ENCODE measurements at regions not wholly inside any gene's neighbourhood (a gene's known extent, or its start where the extent isn't known, plus 50 kb on each side); places are given as distances from the start of the nearest gene placed in this dataset.
A peak's percentile ranks its signal among the peaks of the same experiment; 100 is the strongest.

GRCh38 chr6:22219925-22220324, 76.9 kb downstream of the PRL start:
- no peaks in the 10 kb centered on the region for H3K27me3 ChIP-seq (ENCODE audit: control insufficient read depth, insufficient read depth, low read length)
- DNase-seq: no peak
- H3K4me3 ChIP-seq (ENCODE audit: insufficient read depth, low read depth, low read length): no peak overlapping the region
- no peaks in the 10 kb centered on the region for H3K36me3 ChIP-seq (replicated peaks; ENCODE audit: control insufficient read depth, insufficient read depth, low read length)

- Histone ChIP-seq H3K27me3 (ENCODE audit: control insufficient read depth, insufficient read depth, low read length) (no peaks in the 10 kb centered on the region), H3K36me3 (replicated peaks; ENCODE audit: control insufficient read depth, insufficient read depth, low read length) (no peaks in the 10 kb centered on the region), H3K4me3 (ENCODE audit: insufficient read depth, low read depth, low read length) (no peak overlapping the region)
- no peak for DNase-seq
Measured at GRCh38 chr6:22221211-22221610, 75.6 kb downstream of the PRL start.

- H3K27me3 ChIP-seq (ENCODE audit: control insufficient read depth, insufficient read depth, low read length): no peaks in the 10 kb centered on the region
- no peaks in the 10 kb centered on the region for H3K36me3 ChIP-seq (replicated peaks; ENCODE audit: control insufficient read depth, insufficient read depth, low read length)
- DNase-seq: peak; percentile 22
- H3K4me3 ChIP-seq (ENCODE audit: insufficient read depth, low read depth, low read length): no peak overlapping the region
Measured at GRCh38 chr6:22221630-22222029, 75.2 kb downstream of the PRL start.

GRCh38 chr6:22222469-22222868, 74.4 kb downstream of the PRL start:
- Histone ChIP-seq H3K36me3 (replicated peaks; ENCODE audit: control insufficient read depth, insufficient read depth, low read length) (no peaks in the 10 kb centered on the region), H3K27me3 (ENCODE audit: control insufficient read depth, insufficient read depth, low read length) (no peaks in the 10 kb centered on the region), H3K4me3 (ENCODE audit: insufficient read depth, low read depth, low read length) (no peak overlapping the region)
- peak; percentile 60 for DNase-seq

GRCh38 chr6:22227824-22228610, 68.8 kb downstream of the PRL start:
- no peaks in the 10 kb centered on the region for H3K36me3 ChIP-seq (replicated peaks; ENCODE audit: control insufficient read depth, insufficient read depth, low read length)
- no peak for DNase-seq
- no peak overlapping the region for H3K4me3 ChIP-seq (ENCODE audit: insufficient read depth, low read depth, low read length)
- no peaks in the 10 kb centered on the region for H3K27me3 ChIP-seq (ENCODE audit: control insufficient read depth, insufficient read depth, low read length)

GRCh38 chr6:22231050-22231449, 65.8 kb downstream of the PRL start:
- no peaks in the 10 kb centered on the region for H3K27me3 ChIP-seq (ENCODE audit: control insufficient read depth, insufficient read depth, low read length)
- DNase-seq: no peak
- no peaks in the 10 kb centered on the region for H3K36me3 ChIP-seq (replicated peaks; ENCODE audit: control insufficient read depth, insufficient read depth, low read length)
- H3K4me3 ChIP-seq (ENCODE audit: insufficient read depth, low read depth, low read length): no peak overlapping the region

- Histone ChIP-seq H3K27me3 (ENCODE audit: control insufficient read depth, insufficient read depth, low read length) (no peaks in the 10 kb centered on the region), H3K36me3 (replicated peaks; ENCODE audit: control insufficient read depth, insufficient read depth, low read length) (no peaks in the 10 kb centered on the region), H3K4me3 (ENCODE audit: insufficient read depth, low read depth, low read length) (no peak overlapping the region)
- DNase-seq: no peak
Measured at GRCh38 chr6:22231616-22232015, 65.2 kb downstream of the PRL start.

GRCh38 chr6:22236626-22237414, 60.0 kb downstream of the PRL start:
- Histone ChIP-seq H3K27me3 (ENCODE audit: control insufficient read depth, insufficient read depth, low read length) (no peaks in the 10 kb centered on the region), H3K36me3 (replicated peaks; ENCODE audit: control insufficient read depth, insufficient read depth, low read length) (no peaks in the 10 kb centered on the region), H3K4me3 (ENCODE audit: insufficient read depth, low read depth, low read length) (no peak overlapping the region)
- no peak for DNase-seq
